Osteocyte (in vitro differentiated cells): ENCODE measurements at regions not wholly inside any gene's neighbourhood (a gene's known extent, or its start where the extent isn't known, plus 50 kb on each side); places are given as distances from the start of the nearest gene placed in this dataset.

Experiments
- DNase-seq: peaks from one replicate; pipeline ENCODE4 v3.0.0; 2021; ENCODE audit warnings: mixed read lengths; ENCODE audit not compliant: unreplicated experiment; ENCODE audit errors: extremely low spot score
- H3K27ac Mint-ChIP-seq: one replicate; pipeline ENCODE4 v1.8.0; 2021; ENCODE audit warnings: mild to moderate bottlenecking, mixed read lengths; ENCODE audit not compliant: unreplicated experiment
- H3K27me3 Mint-ChIP-seq: one replicate; pipeline ENCODE4 v1.8.0; 2021; ENCODE audit warnings: mixed read lengths; ENCODE audit not compliant: unreplicated experiment
- H3K36me3 Mint-ChIP-seq: one replicate; pipeline ENCODE4 v1.8.0; 2021; ENCODE audit warnings: mixed read lengths; ENCODE audit not compliant: unreplicated experiment
- H3K4me1 Mint-ChIP-seq: one replicate; pipeline ENCODE4 v1.8.0; 2021; ENCODE audit warnings: mixed read lengths; ENCODE audit not compliant: unreplicated experiment
- H3K4me3 Mint-ChIP-seq: one replicate; pipeline ENCODE4 v1.8.0; 2021; ENCODE audit warnings: mild to moderate bottlenecking, moderate library complexity, mixed read lengths; ENCODE audit not compliant: unreplicated experiment
- H3K9me3 Mint-ChIP-seq: one replicate; pipeline ENCODE4 v1.8.0; 2021; ENCODE audit warnings: mixed read lengths; ENCODE audit not compliant: unreplicated experiment
- CTCF ChIP-seq: fragments of 200-600 bp; sonication (generic); IDR thresholded peaks from 2 replicates; pipeline ENCODE4 v1.5.0; 2021; ENCODE audit warnings: antibody characterized with exemption, mild to moderate bottlenecking, moderate library complexity

- H3K36me3 Mint-ChIP-seq, result no peaks in the 10 kb centered on the region
- H3K4me3 Mint-ChIP-seq, result no peak overlapping the region
- H3K27me3 Mint-ChIP-seq, result no peaks in the 10 kb centered on the region
- peaks cover 12% of the 10 kb centered on the region for H3K4me1 Mint-ChIP-seq
- no peaks in the 10 kb centered on the region for H3K9me3 Mint-ChIP-seq
- DNase-seq, result peak; percentile 90
- no peak for TF ChIP-seq CTCF
- H3K27ac Mint-ChIP-seq, result no peak overlapping the region
Measured at GRCh38 chr20:40506537-40506939, 182.5 kb downstream of the MAFB start.

GRCh38 chr20:40503119-40503518 lies 185.9 kb downstream of the MAFB start:
- Mint-ChIP-seq H3K36me3 (no peaks in the 10 kb centered on the region), H3K4me3 (no peak overlapping the region), H3K27me3 (no peaks in the 10 kb centered on the region), H3K27ac (no peak overlapping the region), H3K4me1 (peaks cover 7% of the 10 kb centered on the region), H3K9me3 (peaks cover 5% of the 10 kb centered on the region)
- no peak for TF ChIP-seq CTCF
- no peak for DNase-seq

- Mint-ChIP-seq H3K9me3 (peaks cover 5% of the 10 kb centered on the region), H3K36me3 (no peaks in the 10 kb centered on the region), H3K4me1 (peaks cover 7% of the 10 kb centered on the region), H3K27me3 (no peaks in the 10 kb centered on the region), H3K27ac (no peak overlapping the region), H3K4me3 (no peak overlapping the region)
- DNase-seq, result no peak
- TF ChIP-seq CTCF, result no peak
Measured at GRCh38 chr20:40502576-40502975, 186.5 kb downstream of the MAFB start.

- H3K27me3 Mint-ChIP-seq, result no peaks in the 10 kb centered on the region
- no peak overlapping the region for H3K4me3 Mint-ChIP-seq
- no peak for TF ChIP-seq CTCF
Measured at GRCh38 chr20:40499391-40499790, 189.6 kb downstream of the MAFB start.

GRCh38 chr20:40497899-40498691 lies 190.9 kb downstream of the MAFB start:
- no peak for TF ChIP-seq CTCF
- Mint-ChIP-seq H3K27ac (no peak overlapping the region), H3K4me3 (no peak overlapping the region), H3K9me3 (peaks cover 5% of the 10 kb centered on the region), H3K27me3 (no peaks in the 10 kb centered on the region), H3K4me1 (peaks cover 2% of the 10 kb centered on the region), H3K36me3 (no peaks in the 10 kb centered on the region)
- no peak for DNase-seq

More at GRCh38 chr20:40499391-40499790, 189.6 kb downstream of the MAFB start:
- no peaks in the 10 kb centered on the region for H3K36me3 Mint-ChIP-seq
- no peak overlapping the region for H3K27ac Mint-ChIP-seq
- peaks cover 5% of the 10 kb centered on the region for H3K9me3 Mint-ChIP-seq
- DNase-seq, result no peak
- H3K4me1 Mint-ChIP-seq, result no peaks in the 10 kb centered on the region
